Prostate gland (tissue), 2 donors: ENCODE measurements at regions not wholly inside any gene's neighbourhood (a gene's known extent, or its start where the extent isn't known, plus 50 kb on each side); places are given as distances from the start of the nearest gene placed in this dataset.

ENCODE experiments used
- CTCF ChIP-seq, 4 experiments: fragments of 200-600 bp in 2 of 4; fragments of 450-650 bp in 2 of 4; sonication (generic) in 2 of 4; IDR thresholded peaks; 1 replicate in 3 of 4; 2 replicates in 1 of 4; pipeline ENCODE4 v1.5.1; 2016 to 2019; ENCODE audit warnings: antibody characterized with exemption in 4 of 4, mild to moderate bottlenecking in 2 of 4, moderate library complexity in 2 of 4
- POLR2A ChIP-seq: fragments of 450-650 bp; IDR thresholded peaks from one replicate; pipeline ENCODE4 v1.6.1; 2016; ENCODE audit warnings: antibody characterized with exemption, mild to moderate bottlenecking
- POLR2AphosphoS5 ChIP-seq: sonication (generic); formaldehyde crosslinking; IDR thresholded peaks from one replicate; pipeline ENCODE4 v1.6.1; 2017; ENCODE audit warnings: antibody characterized with exemption

GRCh38 chr1:234763910-234764309, 153.9 kb upstream of the IRF2BP2 start:
- TF ChIP-seq POLR2A (no peak), POLR2AphosphoS5 (no peak), CTCF (IDR thresholded peaks at IDR 0.05) (no peak)
